SJCRH30 (cell line): ENCODE measurements at regions not wholly inside any gene's neighbourhood (a gene's known extent, or its start where the extent isn't known, plus 50 kb on each side); places are given as distances from the start of the nearest gene placed in this dataset.

Experiments
- DNase-seq, 2 experiments: peaks; one replicate each; pipeline ENCODE4 v3.0.0-alpha.2; 2015 to 2020
- H3K27ac ChIP-seq: fragments of 250-450 bp; sonication (Bioruptor Pico); 2 replicates; pipeline ENCODE4 v1.5.1; 2020; ENCODE audit warnings: mild to moderate bottlenecking, moderate library complexity
- H3K27me3 ChIP-seq: fragments of 250-450 bp; sonication (Bioruptor Pico); 2 replicates; pipeline ENCODE4 v1.5.1; 2020; ENCODE audit warnings: mild to moderate bottlenecking, moderate library complexity
- H3K36me3 ChIP-seq: fragments of 250-450 bp; sonication (Bioruptor Pico); 2 replicates; pipeline ENCODE4 v1.5.1; 2020; ENCODE audit warnings: mild to moderate bottlenecking, moderate library complexity
- H3K4me1 ChIP-seq: fragments of 250-450 bp; sonication (Bioruptor Pico); 2 replicates; pipeline ENCODE4 v1.5.1; 2020; ENCODE audit warnings: mild to moderate bottlenecking, moderate library complexity
- H3K4me3 ChIP-seq: fragments of 250-450 bp; sonication (Bioruptor Pico); 2 replicates; pipeline ENCODE4 v1.5.1; 2020; ENCODE audit warnings: mild to moderate bottlenecking, moderate library complexity
- H3K9me3 ChIP-seq: fragments of 250-450 bp; sonication (Bioruptor Pico); replicated peaks from 2 replicates; pipeline ENCODE4 v1.5.1; 2020; ENCODE audit warnings: mild to moderate bottlenecking, moderate library complexity

- H3K36me3 ChIP-seq, result no peaks in the 10 kb centered on the region
- no peak for DNase-seq
- no peaks in the 10 kb centered on the region; the same call in 1 of the 2 replicates for H3K27me3 ChIP-seq
- H3K9me3 ChIP-seq, result no peaks in the 10 kb centered on the region
- H3K27ac ChIP-seq, result no peak overlapping the region
- no peaks in the 10 kb centered on the region for H3K4me1 ChIP-seq
- no peak overlapping the region for H3K4me3 ChIP-seq
Measured at GRCh38 chr2:172231508-172231907, 128.8 kb upstream of the DLX2 start.

- Histone ChIP-seq H3K4me3 (no peak overlapping the region), H3K4me1 (no peaks in the 10 kb centered on the region), H3K27me3 (no peaks in the 10 kb centered on the region; the same call in 1 of the 2 replicates), H3K36me3 (no peaks in the 10 kb centered on the region), H3K27ac (no peak overlapping the region), H3K9me3 (no peaks in the 10 kb centered on the region)
- DNase-seq, result no peak
Measured at GRCh38 chr2:172232708-172233396, 130.2 kb upstream of the DLX2 start.

DNA sequence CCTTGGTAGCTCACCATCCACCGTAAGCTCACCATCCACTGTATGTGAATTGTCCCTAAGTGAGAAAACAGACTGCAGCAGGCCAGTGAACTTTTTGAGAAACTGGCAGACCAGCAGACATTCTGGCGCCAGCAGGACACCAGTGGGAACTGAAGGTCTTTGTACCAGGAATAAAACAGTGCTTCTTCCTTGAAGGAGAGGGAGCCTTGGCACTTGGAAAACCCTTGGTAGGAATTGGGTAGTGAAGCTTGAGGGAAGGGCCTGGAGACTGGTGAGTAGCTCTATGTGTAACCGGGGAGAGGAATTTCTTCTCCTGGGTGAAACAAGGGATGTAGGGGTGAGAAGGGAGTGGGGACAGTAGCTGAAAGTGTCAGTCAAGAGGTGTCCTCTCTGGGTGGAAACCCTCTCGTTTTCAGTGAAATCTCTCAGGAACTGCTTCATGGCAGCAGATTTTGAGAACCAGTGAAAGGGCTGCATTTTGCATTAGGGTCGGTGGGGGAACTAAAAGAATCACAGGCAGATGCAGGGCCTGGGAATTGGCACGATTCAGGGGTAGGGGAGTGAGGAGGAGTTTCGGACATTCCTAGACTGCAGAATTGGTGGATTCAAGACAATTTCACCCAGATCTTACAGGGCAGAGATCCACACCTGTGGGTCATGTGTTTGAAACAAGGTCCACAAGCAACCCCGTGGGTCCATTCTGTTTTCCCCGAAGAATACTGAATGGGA, 131.5 kb upstream of the DLX2 start:
- no peak for DNase-seq
- Histone ChIP-seq H3K4me1 (no peaks in the 10 kb centered on the region), H3K36me3 (no peaks in the 10 kb centered on the region), H3K27me3 (no peaks in the 10 kb centered on the region; the same call in 1 of the 2 replicates), H3K9me3 (no peaks in the 10 kb centered on the region), H3K4me3 (no peak overlapping the region; the same call in 1 of the 2 replicates), H3K27ac (no peak overlapping the region)

- no peaks in the 10 kb centered on the region; the same call in 1 of the 2 replicates for H3K27me3 ChIP-seq
- H3K9me3 ChIP-seq, result no peaks in the 10 kb centered on the region
- no peaks in the 10 kb centered on the region for H3K4me1 ChIP-seq
- no peak for DNase-seq
- peak overlapping the region; percentile 34 for H3K4me3 ChIP-seq
- no peaks in the 10 kb centered on the region for H3K36me3 ChIP-seq
- H3K27ac ChIP-seq, result no peak overlapping the region
Measured at GRCh38 chr2:172234716-172235691, 132.3 kb upstream of the DLX2 start.

DNA sequence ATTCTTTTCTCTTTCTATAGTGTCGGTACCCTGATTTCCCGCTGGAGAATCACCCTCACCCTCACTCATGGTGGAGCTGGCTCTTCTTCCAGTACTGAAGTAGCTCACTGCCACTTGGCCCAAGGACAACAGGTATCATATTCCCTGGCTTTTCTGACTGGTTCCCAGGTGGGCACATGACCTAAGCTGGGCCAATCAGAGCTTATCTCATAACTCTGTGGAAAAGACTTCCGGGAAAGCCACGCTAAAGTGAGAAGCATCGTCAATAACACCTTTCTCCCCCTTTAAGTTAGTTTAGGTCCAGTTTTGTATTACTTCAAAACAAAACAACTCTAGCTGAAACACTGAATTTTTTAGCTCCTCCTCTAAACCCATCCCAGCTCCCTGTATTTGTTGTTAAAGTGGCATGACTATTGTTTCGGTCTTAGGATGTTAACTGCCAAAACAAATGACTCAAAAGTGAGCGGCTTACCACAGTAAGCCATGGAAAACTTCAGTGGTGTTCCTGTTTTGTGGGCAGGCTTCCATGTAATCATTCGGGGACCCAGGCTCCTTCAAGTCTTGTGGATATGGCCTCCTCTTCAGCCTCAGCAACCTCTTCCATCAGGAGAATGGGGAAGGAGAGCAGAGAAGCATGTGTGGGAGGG, 137.4 kb upstream of the DLX2 start:
- Histone ChIP-seq H3K9me3 (no peaks in the 10 kb centered on the region), H3K36me3 (no peaks in the 10 kb centered on the region), H3K4me1 (no peaks in the 10 kb centered on the region), H3K27me3 (no peaks in the 10 kb centered on the region), H3K4me3 (no peak overlapping the region), H3K27ac (no peak overlapping the region)
- peak in 1 of 2 experiments; percentile 40 for DNase-seq

DNA sequence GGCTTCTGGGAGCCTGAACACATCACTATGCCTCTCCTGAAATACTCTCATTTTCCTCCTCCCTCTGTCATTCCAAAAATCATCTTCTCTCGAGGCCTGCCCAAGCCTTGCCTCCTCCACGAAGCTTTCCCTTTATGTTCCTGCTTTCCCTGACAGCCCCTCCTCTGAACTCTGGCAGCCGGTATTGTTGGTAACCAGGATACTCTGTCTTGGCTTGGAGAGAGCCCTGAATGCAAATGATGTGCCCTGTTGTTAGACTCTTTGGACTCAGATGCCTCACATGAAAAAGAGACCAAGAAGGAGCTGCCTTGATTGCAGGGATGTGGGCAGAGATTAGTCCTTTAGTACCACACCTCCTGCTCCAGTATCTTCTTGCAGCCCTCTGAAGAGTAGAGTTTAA, 138.5 kb upstream of the DLX2 start:
- no peaks in the 10 kb centered on the region for H3K4me1 ChIP-seq
- no peak overlapping the region for H3K4me3 ChIP-seq
- DNase-seq, result no peak
- H3K27me3 ChIP-seq, result no peaks in the 10 kb centered on the region
- H3K9me3 ChIP-seq, result no peaks in the 10 kb centered on the region; the same call in 1 of the 2 replicates
- no peaks in the 10 kb centered on the region for H3K36me3 ChIP-seq
- no peak overlapping the region for H3K27ac ChIP-seq

- Histone ChIP-seq H3K36me3 (no peaks in the 10 kb centered on the region), H3K4me1 (no peaks in the 10 kb centered on the region), H3K4me3 (no peak overlapping the region), H3K9me3 (no peaks in the 10 kb centered on the region; the same call in 1 of the 2 replicates), H3K27me3 (no peaks in the 10 kb centered on the region), H3K27ac (no peak overlapping the region)
- no peak for DNase-seq
Measured at GRCh38 chr2:172242471-172242870, 139.8 kb upstream of the DLX2 start.

- DNase-seq, result no peak
- Histone ChIP-seq H3K36me3 (no peaks in the 10 kb centered on the region), H3K27me3 (no peaks in the 10 kb centered on the region), H3K9me3 (no peaks in the 10 kb centered on the region; the same call in 1 of the 2 replicates), H3K27ac (no peak overlapping the region), H3K4me1 (no peaks in the 10 kb centered on the region), H3K4me3 (no peak overlapping the region)
Measured at GRCh38 chr2:172242961-172243360, 140.3 kb upstream of the DLX2 start.

DNA sequence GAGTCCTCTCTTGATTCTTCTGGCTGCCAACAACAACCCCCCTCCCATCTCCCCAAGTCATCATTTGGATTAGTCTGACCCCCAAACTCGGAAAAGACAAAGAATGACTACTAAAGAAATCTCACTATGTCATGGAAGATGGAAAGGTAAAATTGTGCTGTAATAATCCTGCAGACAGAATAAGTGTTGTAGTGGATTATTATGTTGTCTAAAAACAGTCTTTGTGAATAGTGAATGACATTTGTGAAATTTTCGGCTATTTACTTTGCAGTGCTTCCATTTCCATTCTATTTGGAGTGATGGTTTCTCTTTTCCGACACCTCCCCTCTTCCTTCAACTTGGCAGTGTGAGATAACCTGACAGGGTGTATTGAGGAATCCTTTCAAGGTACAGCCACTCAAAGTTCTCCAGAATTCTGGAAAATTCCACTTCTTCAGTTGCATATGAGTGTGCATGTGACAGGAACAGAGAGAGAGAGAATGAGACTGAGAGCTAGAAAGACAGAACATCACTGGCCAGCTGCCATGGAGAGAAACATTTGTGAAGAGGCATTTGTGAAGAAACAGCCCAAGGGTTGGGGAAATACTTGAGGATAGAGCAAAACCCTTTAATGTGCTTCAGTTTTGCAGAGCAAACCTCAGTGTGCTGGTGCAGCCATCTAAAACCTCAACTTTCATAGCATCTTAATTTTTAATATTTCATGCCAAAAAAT, 141.9 kb upstream of the DLX2 start:
- DNase-seq, result no peak
- no peaks in the 10 kb centered on the region for H3K4me1 ChIP-seq
- H3K27me3 ChIP-seq, result no peaks in the 10 kb centered on the region
- no peak overlapping the region for H3K4me3 ChIP-seq
- no peaks in the 10 kb centered on the region for H3K36me3 ChIP-seq
- H3K27ac ChIP-seq, result no peak overlapping the region
- H3K9me3 ChIP-seq, result no peaks in the 10 kb centered on the region; the same call in 1 of the 2 replicates

- Histone ChIP-seq H3K27ac (no peak overlapping the region), H3K4me1 (0 out of 2 replicates have a peak, but pooled peaks cover 5% of the 10 kb centered on the region), H3K27me3 (no peaks in the 10 kb centered on the region), H3K4me3 (no peak overlapping the region), H3K36me3 (no peaks in the 10 kb centered on the region), H3K9me3 (no peaks in the 10 kb centered on the region; the same call in 1 of the 2 replicates)
- no peak for DNase-seq
Measured at GRCh38 chr2:172246649-172247048, 143.9 kb upstream of the DLX2 start.

DNA sequence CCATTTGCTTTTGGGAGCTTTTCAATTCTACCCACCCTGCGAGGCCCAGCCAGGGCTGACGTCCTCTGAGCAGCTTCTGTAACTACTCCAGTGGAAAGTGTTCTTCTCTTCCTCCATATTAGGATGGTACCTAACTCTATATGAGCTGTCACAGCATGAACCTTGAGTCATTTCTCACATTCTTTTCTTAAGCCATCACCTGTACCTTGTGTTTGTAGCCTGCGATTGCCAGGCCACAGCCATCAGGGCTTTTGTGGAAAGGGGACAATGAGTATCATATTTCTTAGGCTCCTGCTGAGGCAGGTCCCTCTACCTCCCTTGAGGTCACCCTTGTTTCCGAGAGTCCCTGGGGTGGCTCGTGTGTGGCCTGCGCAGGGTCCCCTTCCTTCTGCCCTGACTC, 144.5 kb upstream of the DLX2 start:
- DNase-seq, result no peak
- Histone ChIP-seq H3K4me3 (no peak overlapping the region), H3K27ac (no peak overlapping the region), H3K27me3 (no peaks in the 10 kb centered on the region), H3K9me3 (no peaks in the 10 kb centered on the region; the same call in 1 of the 2 replicates), H3K36me3 (no peaks in the 10 kb centered on the region), H3K4me1 (0 out of 2 replicates have a peak, but pooled peaks cover 5% of the 10 kb centered on the region)

- Histone ChIP-seq H3K36me3 (no peaks in the 10 kb centered on the region), H3K9me3 (no peaks in the 10 kb centered on the region; the same call in 1 of the 2 replicates), H3K4me3 (no peak overlapping the region), H3K27me3 (no peaks in the 10 kb centered on the region), H3K4me1 (peaks cover 10% of the 10 kb centered on the region; the same call in 1 of the 2 replicates), H3K27ac (no peak overlapping the region)
- DNase-seq, result no peak
Measured at GRCh38 chr2:172248381-172248780, 145.7 kb upstream of the DLX2 start.

- peaks cover 10% of the 10 kb centered on the region; the same call in 1 of the 2 replicates for H3K4me1 ChIP-seq
- no peaks in the 10 kb centered on the region for H3K36me3 ChIP-seq
- no peak overlapping the region for H3K4me3 ChIP-seq
- DNase-seq, result no peak
- no peaks in the 10 kb centered on the region for H3K27me3 ChIP-seq
- H3K27ac ChIP-seq, result no peak overlapping the region
- no peaks in the 10 kb centered on the region; the same call in 1 of the 2 replicates for H3K9me3 ChIP-seq
Measured at GRCh38 chr2:172248785-172249187, 146.1 kb upstream of the DLX2 start.
